OCI-LY1 (cell line): ENCODE measurements at regions not wholly inside any gene's neighbourhood (a gene's known extent, or its start where the extent isn't known, plus 50 kb on each side); places are given as distances from the start of the nearest gene placed in this dataset.

Experiments used
- CTCF ChIP-seq: fragments of 200-600 bp; sonication (generic), shearing (Covaris generic); IDR thresholded peaks from 2 replicates; pipeline ENCODE4 v1.5.1; 2017; ENCODE audit warnings: mild to moderate bottlenecking, antibody characterized with exemption, low read length, moderate library complexity, mixed read lengths
- EZH2 ChIP-seq: fragments of 200-600 bp; sonication (generic), shearing (Covaris generic); IDR thresholded peaks from 2 replicates; pipeline ENCODE4 v1.8.0; 2017; ENCODE audit warnings: borderline replicate concordance, mixed run types, mild to moderate bottlenecking, antibody characterized with exemption, low read length, moderate library complexity, mixed read lengths

- no peak for TF ChIP-seq CTCF
- TF ChIP-seq EZH2 = no peak
Observed at GRCh38 chr3:124557-125179, 71.9 kb upstream of the CHL1 start.
